Stomach smooth muscle (tissue), 2 donors: ENCODE measurements at regions not wholly inside any gene's neighbourhood (a gene's known extent, or its start where the extent isn't known, plus 50 kb on each side); places are given as distances from the start of the nearest gene placed in this dataset.

Experiments
- H3K27ac ChIP-seq: one replicate; pipeline ENCODE4 v1.7.0; 2013; ENCODE audit warnings: mild to moderate bottlenecking, low read length, inconsistent platforms
- H3K27me3 ChIP-seq, 2 donors: one replicate each; pipeline ENCODE4 v1.7.0; 2013; ENCODE audit warnings: low read length in 2 of 2; ENCODE audit not compliant: insufficient read depth in 2 of 2, control insufficient read depth in 1 of 2
- H3K36me3 ChIP-seq, 2 donors: one replicate each; pipeline ENCODE4 v1.7.0; 2013; ENCODE audit warnings: low read length in 2 of 2; ENCODE audit not compliant: control insufficient read depth in 2 of 2, insufficient read depth in 2 of 2
- H3K4me1 ChIP-seq: one replicate; pipeline ENCODE4 v1.7.0; 2013; ENCODE audit warnings: low read length; ENCODE audit not compliant: control insufficient read depth, insufficient read depth
- H3K4me3 ChIP-seq, 2 donors: one replicate each; pipeline ENCODE4 v1.7.0; 2013; ENCODE audit warnings: low read length in 2 of 2
- H3K9ac ChIP-seq, 2 donors: one replicate each; pipeline ENCODE4 v1.7.0; 2013; ENCODE audit warnings: low read length in 2 of 2, mild to moderate bottlenecking in 1 of 2
- H3K9me3 ChIP-seq, 2 donors: one replicate each; pipeline ENCODE4 v1.7.0; 2013; ENCODE audit warnings: low read length in 2 of 2; ENCODE audit not compliant: control insufficient read depth in 2 of 2
- donor health status: healthy.
- donor health status: Pancreatic carcinoma.

- H3K27me3 ChIP-seq = no peaks in the 10 kb centered on the region
- H3K9me3 ChIP-seq = no peaks in the 10 kb centered on the region
- H3K36me3 ChIP-seq = no peaks in the 10 kb centered on the region
- H3K4me3 ChIP-seq = no peak overlapping the region
- no peak overlapping the region for H3K9ac ChIP-seq
- no peaks in the 10 kb centered on the region for H3K4me1 ChIP-seq
- H3K27ac ChIP-seq = no peak overlapping the region
These were observed 60.1 kb upstream of the ZC3H12C start for GRCh38 chr11:110032957-110033570.

GRCh38 chr11:110034806-110035205, 58.4 kb upstream of the ZC3H12C start:
- Histone ChIP-seq H3K9me3 (no peaks in the 10 kb centered on the region), H3K4me1 (no peaks in the 10 kb centered on the region), H3K27ac (no peak overlapping the region), H3K9ac (no peak overlapping the region), H3K36me3 (no peaks in the 10 kb centered on the region), H3K4me3 (no peak overlapping the region), H3K27me3 (no peaks in the 10 kb centered on the region)

GRCh38 chr11:110035357-110035756, 57.8 kb upstream of the ZC3H12C start:
- Histone ChIP-seq H3K4me3 (no peak overlapping the region), H3K36me3 (no peaks in the 10 kb centered on the region), H3K9me3 (no peaks in the 10 kb centered on the region), H3K9ac (no peak overlapping the region), H3K27ac (no peak overlapping the region), H3K27me3 (no peaks in the 10 kb centered on the region), H3K4me1 (no peaks in the 10 kb centered on the region)

GRCh38 chr11:110038201-110038600, 55.0 kb upstream of the ZC3H12C start:
- H3K27me3 ChIP-seq = no peaks in the 10 kb centered on the region
- H3K9me3 ChIP-seq = no peaks in the 10 kb centered on the region
- no peak overlapping the region for H3K9ac ChIP-seq
- no peaks in the 10 kb centered on the region for H3K4me1 ChIP-seq
- no peak overlapping the region for H3K27ac ChIP-seq
- H3K4me3 ChIP-seq = no peak overlapping the region
- no peaks in the 10 kb centered on the region for H3K36me3 ChIP-seq
